GM18870 (cell line): ENCODE measurements at regions not wholly inside any gene's neighbourhood (a gene's known extent, or its start where the extent isn't known, plus 50 kb on each side); places are given as distances from the start of the nearest gene placed in this dataset.

ENCODE experiments used
- ATAC-seq: cut with Tn5 transposase; IDR thresholded peaks from one replicate; pipeline ENCODE4 v1.9.1; 2021; ENCODE audit warnings: moderate library complexity; ENCODE audit not compliant: unreplicated experiment

GRCh38 chr10:111200505-111201186, 123.8 kb downstream of the ADRA2A start:
- ATAC-seq, result no peak

- ATAC-seq, result no peak
These were observed 126.8 kb downstream of the ADRA2A start for GRCh38 chr10:111203615-111204014.

- no peak for ATAC-seq
These were observed 128.0 kb downstream of the ADRA2A start for GRCh38 chr10:111204838-111205237.

- no peak for ATAC-seq
These were observed 129.7 kb downstream of the ADRA2A start for GRCh38 chr10:111206521-111206920.

GRCh38 chr10:111207500-111207899, 130.7 kb downstream of the ADRA2A start:
- ATAC-seq, result no peak

- no peak for ATAC-seq
These were observed 132.1 kb downstream of the ADRA2A start for GRCh38 chr10:111208951-111209350.

GRCh38 chr10:111209692-111210091, 132.9 kb downstream of the ADRA2A start:
- ATAC-seq, result no peak

- no peak for ATAC-seq
These were observed 134.4 kb downstream of the ADRA2A start for GRCh38 chr10:111211241-111211640.

- no peak for ATAC-seq
These were observed 134.9 kb downstream of the ADRA2A start for GRCh38 chr10:111211706-111212105.

- no peak for ATAC-seq
These were observed 145.1 kb downstream of the ADRA2A start for GRCh38 chr10:111221682-111222480.

- ATAC-seq, result no peak
These were observed 146.1 kb downstream of the ADRA2A start for GRCh38 chr10:111222961-111223360.

- no peak for ATAC-seq
These were observed 154.9 kb downstream of the ADRA2A start for GRCh38 chr10:111231779-111232178.

- no peak for ATAC-seq
These were observed 156.6 kb downstream of the ADRA2A start for GRCh38 chr10:111233439-111233838.

- no peak for ATAC-seq
These were observed 157.5 kb downstream of the ADRA2A start for GRCh38 chr10:111234234-111234913.

GRCh38 chr10:111234914-111235302, 158.1 kb downstream of the ADRA2A start:
- ATAC-seq, result no peak

GRCh38 chr10:111240348-111240747, 163.5 kb downstream of the ADRA2A start:
- ATAC-seq, result no peak

- no peak for ATAC-seq
These were observed 166.3 kb downstream of the ADRA2A start for GRCh38 chr10:111243126-111243525.

GRCh38 chr10:111246136-111246535, 169.3 kb downstream of the ADRA2A start:
- ATAC-seq, result no peak

GRCh38 chr10:111246814-111247452, 170.1 kb downstream of the ADRA2A start:
- ATAC-seq, result no peak

GRCh38 chr10:111247781-111248389, 171.1 kb downstream of the ADRA2A start:
- no peak for ATAC-seq

GRCh38 chr10:111249925-111250324, 173.1 kb downstream of the ADRA2A start:
- no peak for ATAC-seq
